ENCODE measurements at regions not wholly inside any gene's neighbourhood (a gene's known extent, or its start where the extent isn't known, plus 50 kb on each side); places are given as distances from the start of the nearest gene placed in this dataset.

DNA sequence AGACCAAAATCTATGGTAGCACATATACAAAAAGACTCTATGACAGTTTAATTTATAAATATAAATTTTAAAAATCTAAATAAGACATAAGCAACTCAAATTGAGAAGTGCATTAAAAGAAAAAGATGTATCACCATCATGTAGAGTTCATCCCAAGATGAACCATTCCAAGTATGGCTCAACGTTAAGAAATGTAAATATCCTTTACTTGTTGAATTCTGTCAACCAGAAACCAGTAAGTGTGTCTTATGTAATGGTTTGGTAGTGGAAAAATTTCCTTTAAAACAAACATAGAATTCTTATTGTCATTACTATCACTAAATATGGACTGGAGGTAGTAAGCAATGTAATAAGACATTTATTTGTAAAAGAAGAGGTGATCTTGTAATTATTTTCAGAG lies 87.3 kb downstream of the YIPF5 start:
- no peak for DNase-seq

DNA sequence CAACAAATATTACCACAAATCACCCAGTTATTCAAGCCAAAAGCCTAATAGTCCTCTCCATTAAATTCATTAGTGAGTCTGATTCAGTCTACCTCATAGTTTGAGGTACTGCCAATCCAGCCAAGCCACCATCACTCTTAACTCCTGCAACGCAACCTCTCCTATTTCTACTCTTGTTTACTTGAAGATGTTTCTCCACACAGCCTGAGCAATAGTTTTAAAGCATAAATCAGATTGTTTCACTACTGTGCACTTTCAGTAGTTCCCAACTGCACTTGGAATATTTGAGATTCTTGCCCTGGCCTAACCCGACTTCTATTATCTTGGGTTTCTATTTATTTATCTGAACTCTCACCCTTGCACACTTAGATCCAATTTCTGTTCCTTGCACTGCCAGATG lies 85.5 kb downstream of the YIPF5 start:
- DNase-seq = no peak

DNA sequence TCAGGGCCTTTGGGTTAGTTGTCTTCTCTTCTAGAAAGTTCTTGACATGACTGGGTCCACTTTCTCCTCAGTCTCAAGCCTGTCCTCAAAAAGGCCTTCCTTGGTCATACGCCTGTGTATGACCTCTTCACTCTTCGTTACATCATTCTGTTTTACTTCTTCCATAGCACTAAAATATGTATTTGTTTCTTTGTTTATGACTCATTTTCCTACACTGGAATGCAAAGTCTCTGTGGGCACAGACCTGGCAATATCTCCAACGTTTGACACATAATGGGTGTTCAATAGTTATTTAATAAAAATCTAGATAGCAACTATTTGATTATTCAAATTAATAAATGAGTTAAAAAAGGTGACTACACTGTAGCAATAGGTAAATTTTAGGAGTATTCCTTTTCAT lies 85.1 kb downstream of the YIPF5 start:
- DNase-seq = no peak

DNA sequence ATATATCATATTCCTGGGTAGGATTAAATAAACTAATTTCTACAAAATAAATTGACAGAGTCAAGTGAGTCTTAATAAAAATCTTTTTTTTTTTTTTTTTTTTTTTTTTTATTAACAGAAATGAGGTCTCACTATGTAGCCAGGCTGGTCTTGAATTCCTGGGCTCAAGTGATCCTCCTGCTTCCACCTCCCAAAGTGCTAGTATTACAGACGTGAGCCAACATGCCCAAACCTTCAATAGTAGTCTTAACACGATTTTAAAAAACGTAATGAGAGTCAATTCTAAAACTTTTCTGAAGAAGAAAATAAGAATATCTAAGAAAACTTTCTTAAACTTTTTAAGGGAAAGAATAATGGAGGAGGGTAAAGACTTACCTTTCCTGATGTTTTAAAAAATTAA lies 84.2 kb downstream of the YIPF5 start:
- DNase-seq = no peak

DNA sequence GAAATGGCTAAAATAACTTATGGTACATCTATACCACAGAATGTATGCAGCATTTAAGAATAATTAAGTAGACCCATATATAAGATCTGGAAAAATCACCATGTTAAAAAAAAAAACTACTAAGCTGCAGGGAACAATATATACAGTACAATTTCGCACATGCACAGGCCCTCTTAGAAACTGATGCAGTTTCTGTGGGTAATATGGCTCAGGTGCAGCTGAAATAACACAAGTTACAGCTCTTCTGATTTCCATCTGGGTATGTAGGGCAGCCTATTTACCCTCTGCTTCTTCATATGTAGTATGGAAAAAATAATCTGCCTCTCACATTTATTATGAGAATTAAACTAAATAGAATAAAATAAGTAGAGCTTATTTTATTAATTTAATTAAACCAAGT lies 82.9 kb downstream of the YIPF5 start:
- DNase-seq = no peak

DNA sequence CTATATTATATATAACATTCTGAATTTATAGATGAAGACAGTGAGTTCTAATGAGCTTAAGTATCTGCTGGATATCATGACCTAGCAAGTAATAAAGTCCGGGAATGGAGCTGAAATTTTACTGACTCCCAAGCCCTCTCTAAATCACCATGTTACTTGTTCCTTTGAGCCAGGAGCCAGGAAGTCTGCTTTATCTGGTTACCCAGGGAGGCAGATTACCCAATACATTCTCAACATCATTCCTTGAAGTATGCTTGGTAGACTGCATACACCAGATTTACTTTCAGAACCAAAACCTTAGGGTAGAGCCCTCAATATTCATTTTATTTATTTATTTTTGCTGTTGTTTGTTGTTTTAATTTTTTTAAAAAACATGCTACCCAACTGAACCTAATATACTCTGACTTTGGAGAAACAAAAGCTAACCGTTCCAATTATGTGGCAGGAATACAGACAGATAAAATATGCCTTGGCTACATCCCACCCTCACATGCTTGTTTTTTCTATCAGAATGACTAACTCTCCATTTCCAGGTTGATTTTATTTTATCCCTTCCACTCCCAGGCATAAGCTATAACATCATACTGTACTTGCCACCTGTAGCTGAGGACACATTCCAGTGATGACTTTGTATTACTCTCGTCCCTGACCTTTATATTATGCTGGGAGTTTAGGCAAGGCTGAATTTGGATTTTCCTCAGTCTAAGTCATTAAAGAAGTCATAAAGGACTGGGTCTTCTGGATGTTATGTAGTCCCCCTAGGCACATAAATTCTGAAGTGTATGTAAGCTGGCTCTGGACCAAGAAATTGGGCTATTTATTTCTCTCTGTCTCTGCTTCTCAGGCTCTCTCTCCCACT lies 82.0 kb downstream of the YIPF5 start:
- DNase-seq = no peak

DNA sequence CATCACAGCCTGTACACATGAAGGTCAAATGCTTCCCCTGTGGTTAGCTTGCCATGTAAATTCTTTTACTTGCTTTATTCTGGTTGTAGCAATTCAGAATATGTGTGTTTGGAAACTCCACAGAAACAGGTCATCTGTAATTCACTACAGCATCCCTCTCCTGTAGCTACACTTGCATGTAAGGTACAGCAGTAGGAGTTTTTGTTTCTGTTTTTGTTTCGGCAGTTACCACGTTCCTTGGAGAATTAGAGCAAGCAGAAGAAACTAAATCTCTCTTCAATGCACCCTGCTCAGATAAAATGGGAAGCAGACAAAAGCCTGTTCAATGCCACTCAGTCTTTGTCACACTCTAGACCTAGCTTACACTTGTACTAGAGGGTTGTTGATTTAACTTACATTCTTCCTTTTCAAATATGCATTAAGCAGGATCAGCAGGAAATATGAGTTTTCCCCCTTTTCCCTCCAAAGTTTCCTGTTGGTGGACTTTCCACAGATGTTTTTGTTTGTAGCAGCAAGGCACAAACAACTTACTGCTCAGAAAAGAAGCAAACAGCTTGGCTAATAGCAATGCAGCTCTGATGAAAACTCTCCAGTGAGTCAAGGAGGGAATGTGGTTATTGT lies 80.9 kb downstream of the YIPF5 start:
- no peak for DNase-seq

DNA sequence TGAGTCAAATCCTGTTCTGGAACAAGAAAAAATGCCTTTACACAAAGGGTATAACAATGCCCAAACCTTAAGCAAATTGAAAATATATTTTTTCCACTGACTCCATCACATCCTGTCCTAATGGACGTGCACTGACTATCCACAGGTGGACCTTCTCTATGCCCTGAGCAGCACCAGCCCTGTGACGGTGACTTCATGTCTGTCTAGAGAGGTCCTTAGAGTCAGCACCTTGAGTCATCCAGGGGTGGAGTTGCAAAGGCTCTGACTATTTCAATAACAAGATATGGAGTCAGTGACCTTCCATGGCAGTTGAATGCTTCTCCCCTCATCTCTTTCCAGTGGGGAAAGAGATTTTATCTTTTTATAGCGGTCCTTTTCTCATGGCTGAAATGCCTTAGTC lies 78.0 kb downstream of the YIPF5 start:
- DNase-seq = no peak

DNA sequence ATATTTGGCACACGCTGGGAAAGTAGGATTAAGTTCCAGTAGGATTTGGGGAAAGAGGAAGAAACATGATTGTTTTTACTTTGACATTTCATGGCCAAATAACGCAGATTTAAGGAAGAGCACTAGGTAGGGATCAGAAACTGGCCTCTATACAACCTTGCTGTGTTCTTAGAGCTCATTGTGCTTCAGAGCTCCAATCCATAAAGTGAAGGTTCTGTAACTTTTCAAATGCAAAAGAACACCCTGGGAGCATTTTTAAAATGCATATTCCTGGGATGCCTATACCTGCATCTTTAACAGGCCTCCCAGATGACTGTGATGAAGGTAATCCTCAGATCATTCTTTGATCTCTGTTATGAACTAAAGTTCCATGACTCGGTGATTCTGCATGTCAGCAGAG lies 77.1 kb downstream of the YIPF5 start:
- no peak for DNase-seq

DNA sequence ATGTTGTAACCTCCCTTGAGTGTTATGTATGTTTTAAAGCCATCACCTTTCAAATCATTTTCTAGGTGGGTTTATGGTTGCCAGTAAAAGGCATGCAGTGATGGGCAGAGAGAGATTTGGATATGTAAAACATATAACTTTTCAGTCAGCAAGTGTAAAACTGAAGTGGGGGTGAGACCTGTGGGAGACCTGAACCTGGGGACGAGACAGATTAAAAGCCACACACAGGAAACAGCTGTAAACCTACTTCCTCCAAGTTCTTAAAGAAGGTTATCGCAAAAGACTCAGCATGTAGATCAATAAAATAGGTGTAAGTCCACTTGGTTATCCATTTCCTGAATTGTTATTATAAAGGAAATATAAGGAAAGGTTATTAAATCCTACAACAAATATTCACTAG lies 76.6 kb downstream of the YIPF5 start:
- DNase-seq = no peak

DNA sequence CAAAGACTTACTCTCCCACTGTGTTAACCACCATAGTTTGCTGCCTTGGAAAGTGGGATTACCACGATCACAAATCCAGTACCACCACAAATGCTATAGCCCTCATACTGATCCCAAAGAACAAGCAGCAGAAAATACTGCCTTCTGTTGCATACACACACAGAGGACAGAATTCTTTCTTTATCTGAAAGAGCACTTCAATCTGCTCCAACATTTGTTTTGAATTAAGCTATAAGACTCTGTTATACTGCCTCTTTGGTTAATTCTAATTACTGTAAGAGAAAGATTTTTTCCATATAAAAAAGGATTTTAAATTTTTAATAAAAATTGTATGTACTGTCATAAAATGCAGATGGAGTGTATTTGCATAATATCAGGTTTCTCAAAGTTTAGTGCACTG lies 69.8 kb downstream of the YIPF5 start:
- no peak for DNase-seq

DNA sequence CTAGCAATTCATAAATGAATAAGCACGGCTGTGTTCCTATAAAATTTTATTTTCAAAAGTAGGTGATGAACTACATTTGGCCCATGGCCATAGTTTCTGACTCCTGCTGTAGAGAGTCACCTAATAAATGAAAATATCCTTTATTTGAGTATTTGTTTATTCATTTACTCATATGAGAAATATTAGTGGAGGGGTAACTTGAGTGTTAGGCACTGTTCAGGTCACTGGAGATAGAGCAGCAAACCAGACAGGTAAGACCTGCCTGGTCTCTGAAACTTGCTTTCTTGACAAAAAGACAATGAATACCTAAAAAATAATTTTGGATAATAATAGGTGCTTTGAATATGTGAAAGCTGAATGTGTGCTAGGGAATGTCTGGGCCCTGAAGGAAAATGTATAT lies 68.8 kb downstream of the YIPF5 start:
- DNase-seq = no peak

DNA sequence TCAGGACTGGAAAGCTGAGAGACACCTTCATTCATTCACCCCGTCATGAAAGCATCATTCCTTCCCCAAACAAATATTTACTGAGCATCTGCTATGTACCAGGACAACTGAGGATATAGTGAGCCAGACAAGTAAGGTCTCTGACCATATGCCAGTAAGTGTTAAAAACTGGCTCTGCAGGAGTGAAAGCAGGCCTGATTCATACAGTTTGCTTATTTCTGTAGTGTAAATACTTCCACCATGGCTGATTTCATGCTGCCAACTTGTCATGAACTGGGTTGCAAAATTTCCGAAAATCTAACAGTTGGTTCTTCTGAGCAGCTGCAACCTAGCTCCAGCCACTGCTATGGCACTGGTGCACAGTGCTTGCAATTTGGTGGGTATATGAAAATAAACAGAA lies 68.1 kb downstream of the YIPF5 start:
- DNase-seq = no peak

DNA sequence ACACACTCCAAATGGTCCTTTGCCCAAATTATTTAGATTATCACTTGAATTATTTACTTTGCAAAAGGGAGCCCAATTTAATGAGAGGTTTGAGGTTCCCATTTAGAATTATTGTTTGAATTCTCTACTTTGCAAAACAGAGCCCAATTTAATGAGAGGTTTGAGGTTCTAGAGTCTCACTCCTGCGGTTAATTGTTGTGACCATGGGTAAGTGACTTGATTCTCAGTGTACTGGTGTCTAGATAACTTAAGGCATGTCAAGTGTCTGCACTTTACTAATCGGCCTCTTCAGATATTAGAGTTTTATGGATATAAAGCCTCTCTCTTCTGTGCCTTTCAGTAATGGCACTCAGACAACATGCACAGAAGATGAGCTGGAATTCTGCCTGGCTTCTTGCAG lies 67.5 kb downstream of the YIPF5 start:
- no peak for DNase-seq

DNA sequence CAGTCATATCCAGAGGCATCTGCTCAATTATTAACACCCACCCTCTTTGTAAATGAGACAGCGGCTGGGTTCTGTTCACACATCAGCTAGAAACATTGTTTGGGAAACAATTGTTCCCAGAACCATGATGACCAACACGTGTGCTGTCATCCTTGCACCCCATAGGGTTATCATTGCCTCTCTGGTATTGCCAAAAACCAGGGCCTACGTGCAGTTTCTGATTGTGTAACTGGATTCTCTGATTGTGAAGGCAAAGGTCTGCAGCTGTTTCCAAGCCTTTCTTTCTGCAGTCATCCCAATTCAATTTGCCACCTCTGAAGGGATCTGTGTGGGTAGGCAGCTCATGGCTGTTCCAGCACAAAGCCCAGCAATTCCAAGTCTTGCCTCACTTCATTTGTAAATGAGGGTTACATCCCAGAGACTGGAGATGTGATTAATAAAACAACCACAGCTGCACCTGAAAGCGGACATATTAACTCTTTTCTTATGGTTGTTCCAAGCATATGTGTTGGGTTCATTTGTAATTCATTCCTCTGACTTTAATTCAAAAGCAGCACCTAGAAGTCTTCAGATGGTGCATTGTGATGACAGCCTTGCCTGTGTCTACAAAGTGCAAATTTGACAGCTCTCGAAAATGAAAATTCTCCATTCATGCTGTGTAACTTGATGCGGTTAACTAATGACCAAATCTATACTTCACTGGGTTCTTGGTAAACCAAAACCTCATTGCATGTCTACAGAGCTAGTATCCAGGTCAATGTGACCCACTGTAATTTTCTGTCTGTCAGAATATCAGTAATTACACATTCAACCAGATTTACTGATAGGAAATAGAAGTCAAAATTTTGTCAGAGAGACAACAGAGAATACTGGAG lies 66.6 kb downstream of the YIPF5 start:
- no peak for DNase-seq

DNA sequence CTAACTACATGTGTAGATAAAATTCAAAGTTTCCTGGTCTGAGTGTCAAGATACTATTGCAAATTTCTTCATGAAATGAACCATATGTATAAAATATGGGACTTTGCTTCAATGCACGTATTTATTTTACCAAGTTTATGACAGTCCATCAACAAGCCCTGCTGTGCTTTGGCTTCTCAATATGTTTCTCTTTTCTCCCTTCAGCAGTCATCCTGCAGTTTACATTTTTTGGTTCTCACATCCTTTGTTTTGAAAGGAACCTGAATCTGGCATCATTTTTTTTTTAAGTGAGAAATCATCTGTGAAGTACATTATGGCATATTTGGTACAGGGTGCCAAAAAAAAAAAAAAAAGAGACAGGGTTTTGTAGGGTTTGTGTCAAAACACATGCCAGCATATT lies 65.1 kb downstream of the YIPF5 start:
- no peak for DNase-seq

DNA sequence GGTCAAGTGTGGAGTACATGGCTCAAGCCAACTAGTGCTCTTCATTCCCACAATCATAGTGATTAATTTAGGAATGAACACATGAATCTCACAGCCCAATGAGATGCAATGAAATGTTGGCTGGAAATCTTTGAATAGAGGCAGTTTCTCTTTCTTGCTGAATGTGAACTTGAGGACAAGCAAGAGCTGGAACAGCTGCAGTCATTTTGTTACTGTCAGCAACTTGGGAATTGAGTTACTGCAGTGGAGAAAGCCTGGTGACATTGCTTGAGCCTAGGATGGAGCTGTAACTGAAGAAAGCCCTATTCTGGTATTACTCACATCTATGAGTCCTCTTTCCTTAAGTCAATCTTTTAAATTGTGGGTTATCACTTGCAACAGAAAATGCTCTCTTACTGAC lies 62.3 kb downstream of the YIPF5 start:
- no peak for DNase-seq

Measured in CD4-positive, alpha-beta T cell treated with Interleukin-4 for 1 hour (primary cell).